Stimulated activated CD4-positive, alpha-beta T cell treated with anti-CD3 and anti-CD28 coated beads, Interleukin-12 subunit alpha, Interleukin-12 subunit beta, amount 100 ng/mL, for 24 hours (primary cell): ENCODE measurements at regions not wholly inside any gene's neighbourhood (a gene's known extent, or its start where the extent isn't known, plus 50 kb on each side); places are given as distances from the start of the nearest gene placed in this dataset.

Experiments used
- DNase-seq, 2 experiments: peaks; one replicate each; pipeline ENCODE4 v3.0.0-alpha.2; 2020; ENCODE audit warnings: low read depth in 2 of 2

DNA sequence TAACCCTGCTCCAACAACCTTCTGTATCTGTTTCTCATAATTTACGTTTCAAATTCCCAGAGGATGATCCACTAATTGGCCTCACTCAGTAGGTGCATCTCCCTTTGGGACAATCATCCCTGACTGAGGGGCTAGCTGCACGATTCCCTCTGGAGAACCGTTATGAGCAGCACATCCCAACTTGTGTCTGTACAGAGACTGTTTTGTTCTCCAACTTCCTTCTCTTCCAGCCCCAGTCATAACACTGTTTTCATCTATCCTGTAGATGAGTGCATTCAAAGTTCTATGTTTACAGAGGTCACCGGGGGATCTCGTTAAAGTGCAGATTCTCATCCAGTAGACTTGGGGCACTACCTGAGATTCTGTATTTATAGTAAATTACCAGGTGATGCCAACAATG is 187.2 kb downstream of the REEP3 start:
- DNase-seq: no peak

DNA sequence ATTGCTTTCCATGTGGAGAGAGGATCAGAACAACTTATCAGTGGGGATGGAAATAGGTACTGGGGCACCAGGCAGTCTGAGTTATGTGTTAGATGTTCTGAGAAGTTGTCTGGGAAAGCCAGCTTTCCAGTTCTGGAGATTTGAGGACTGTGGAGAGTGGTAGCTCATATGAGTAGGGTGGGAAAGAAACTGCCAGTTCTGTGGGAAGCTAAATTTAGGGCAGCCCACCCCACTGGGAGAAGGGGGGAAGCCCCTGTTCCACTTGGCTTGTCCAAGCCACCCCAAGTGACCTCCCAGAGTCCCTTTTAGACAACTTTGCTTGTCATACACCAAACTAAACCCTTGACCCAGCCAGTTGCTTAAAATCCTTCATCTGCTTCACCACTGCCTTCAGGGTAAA is 189.5 kb downstream of the REEP3 start:
- DNase-seq: no peak

DNA sequence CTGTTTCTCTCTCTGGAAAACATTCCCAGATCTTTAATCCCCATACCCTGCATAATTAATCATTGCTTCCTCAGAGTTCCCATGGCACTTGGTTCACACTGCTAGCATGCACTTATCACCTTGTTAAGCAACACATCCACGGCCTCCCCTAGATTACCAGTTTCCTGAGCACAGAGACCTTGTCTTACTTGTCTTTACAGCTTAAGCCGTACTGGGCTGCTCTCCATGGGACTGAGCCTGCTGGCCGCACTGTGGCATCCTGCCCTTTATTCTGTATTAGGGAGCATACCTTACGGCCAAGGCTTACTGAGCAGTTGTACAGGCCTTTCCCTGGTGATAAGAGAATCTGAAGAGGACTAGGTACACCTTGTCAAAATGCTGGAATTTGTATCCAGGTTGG is 190.2 kb downstream of the REEP3 start:
- DNase-seq: no peak

DNA sequence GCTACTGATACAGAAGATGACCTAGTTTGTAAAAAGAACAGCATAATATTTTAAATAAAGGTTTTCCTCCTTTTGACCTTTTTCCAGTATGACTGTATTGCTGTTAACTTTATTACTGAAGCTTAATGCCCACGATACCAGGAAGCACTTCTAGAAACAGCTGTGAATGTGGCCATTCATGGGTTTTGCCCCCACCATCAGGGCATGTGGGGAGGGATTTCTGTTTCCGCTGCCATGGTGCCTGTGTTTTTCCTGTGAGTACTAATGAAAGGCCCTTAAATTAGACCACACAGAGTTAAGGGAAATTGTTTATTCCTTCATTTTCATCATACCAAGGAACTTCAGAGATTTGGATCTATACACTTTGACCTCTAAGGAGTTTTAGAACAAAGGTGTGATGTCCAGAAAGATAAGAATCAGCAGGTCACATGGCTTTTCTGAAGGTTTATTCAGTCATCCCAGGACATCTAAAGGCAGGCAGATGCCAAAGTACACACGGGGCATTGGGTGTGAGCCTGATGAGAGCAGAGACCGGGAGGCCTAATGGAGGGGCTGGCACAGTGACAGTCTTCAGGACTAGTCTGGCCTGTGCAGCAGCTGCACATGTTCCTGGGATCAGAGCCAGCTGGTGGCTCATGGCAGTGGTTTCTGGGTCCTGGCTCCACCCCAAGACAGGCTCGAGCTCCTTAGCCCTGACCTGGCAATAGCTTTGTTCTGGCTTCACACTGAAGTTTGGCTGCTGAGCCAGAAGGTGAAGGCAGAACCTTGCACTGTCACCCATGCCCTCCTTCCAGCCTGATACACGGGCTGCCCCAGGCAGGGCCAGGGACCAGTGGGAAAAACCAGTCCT is 190.9 kb downstream of the REEP3 start:
- DNase-seq: no peak

DNA sequence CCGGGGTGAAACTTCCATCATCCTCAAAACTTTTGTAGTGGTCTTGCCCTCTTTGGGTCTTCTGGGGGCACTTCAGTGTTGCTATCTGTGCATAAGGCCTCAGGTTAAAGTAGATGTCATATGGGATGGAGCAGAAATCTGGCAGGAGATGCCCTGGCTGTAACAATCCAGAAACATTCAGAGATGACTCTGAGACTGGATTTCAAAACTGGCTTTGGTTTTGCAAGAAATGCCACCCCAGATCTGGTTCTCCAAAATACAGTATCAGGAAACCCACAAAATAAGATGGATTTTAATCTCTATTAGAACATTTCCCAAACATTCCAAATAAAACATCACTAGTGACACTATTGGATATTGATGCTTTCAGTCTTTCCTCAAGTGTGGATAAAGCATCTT is 191.5 kb downstream of the REEP3 start:
- no peak for DNase-seq

DNA sequence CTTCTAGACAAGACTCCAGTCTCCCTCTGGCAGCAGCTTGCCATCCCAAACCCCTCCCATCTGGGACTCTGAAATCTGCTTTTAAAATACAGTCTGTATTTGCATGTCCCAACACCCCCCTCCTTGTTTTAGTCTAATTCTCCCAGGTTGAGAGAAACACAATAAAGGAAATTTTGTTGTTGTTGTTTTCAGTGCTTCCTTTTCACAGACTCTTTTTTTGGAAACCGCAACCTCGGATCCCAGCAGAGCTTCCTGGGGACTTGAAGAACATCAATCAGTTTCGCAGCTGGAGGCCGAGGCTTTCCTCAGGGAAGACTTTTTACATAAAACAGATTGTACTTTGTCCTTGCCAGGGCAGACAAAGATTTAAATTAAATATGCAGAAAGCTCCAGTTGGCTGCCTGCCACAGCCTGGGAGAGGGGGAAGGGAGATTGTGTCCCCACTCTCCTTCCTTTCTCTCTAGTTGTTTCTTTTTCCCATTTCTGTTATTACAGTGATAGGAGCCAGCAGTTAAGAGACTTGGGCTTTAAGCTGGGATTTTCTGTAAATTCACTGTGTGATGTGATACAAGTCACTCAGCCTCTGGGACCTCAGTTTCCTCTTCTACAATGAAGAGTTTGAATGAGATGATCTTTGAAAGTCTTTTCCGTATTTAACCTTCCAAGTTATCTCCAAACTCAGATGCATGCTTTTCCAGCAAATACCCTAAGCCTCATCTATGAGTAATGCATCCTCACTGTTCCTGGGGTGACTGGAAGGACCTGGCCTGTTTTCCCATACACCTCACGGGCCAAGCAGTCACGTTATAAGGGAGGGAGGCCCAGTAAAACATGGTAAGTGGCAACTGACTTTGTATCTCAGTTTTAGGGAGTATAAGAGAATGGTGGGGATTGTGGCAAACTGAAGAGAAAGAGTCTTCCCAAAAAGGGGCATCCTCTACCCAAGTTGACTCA is 192.3 kb downstream of the REEP3 start:
- DNase-seq: no peak

DNA sequence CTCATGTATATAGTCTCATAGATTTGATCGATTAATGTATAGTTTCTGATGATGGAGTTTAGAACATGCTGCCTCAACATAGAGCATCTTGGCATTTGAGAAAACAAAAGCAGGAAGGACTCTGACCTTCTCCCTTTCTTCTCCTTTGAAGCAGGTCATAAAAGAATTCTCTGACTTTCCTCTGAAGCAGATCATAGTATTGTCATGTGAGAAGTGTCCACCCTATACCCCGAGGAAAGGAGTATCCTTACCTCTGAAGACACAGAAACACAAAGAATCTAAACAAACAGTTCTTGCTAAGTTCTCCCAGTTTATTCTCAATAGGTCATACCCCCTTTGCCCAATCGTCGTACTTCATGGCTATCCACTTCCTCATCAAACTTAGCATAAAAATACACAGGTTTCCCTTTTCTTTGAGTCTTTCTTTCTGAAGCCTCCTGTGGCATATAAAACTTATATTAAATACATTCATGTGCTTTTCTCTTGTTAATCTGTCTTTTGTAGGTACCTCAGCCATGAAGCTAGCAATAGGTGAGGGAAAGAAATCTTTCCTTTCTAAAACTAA is 194.9 kb downstream of the REEP3 start:
- DNase-seq: no peak

DNA sequence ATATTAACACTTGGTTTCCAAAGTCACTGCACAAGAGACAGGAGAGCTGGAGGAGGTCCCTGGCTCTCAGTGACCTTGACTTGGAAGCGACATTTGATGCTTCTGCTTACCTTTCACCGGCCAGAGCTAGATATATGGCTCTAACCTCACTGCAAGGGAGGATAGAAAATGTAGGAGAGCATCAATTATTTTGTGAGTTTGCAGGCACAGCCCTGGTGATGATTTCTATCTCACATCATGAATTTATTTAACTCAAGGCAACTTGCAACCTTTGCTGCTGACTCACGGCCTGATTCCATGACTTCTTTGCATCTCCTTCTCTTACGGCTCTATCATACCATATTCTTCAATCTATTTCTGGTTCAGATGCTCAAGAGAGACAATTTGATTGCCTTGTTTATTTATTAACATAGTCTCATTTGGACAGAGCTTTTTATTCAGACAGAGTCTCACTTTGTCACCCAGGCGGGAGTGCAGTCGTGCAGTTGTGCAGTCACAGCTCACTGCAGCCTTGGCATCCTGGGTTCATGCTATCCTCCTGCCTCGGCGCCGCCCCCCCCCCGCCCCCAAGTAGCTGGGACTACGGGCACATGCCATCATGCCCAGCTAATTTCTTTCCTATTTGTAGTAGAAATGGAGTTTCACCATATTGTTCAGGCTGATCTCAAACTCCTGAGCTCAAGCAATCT is 196.0 kb downstream of the REEP3 start:
- no peak for DNase-seq

DNA sequence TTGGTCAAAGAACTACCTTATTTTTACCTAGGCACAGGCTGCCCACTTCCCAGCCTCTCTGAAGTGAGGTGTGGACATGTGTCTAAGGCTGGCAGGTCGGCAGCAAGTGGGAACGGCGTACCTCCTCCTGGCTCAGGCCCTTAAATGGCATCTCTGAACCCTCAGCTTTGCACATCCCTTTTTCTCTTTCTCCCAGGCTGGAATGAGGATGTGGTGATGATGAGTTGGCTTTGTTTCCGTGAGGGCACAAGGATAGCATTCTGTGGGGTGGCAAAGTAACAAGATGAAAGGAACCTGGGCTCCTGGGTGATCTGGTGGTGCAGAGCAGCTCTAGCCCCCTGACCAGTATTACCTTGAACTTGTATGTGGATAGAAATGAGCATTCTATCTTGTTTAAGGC is 196.8 kb downstream of the REEP3 start:
- DNase-seq: no peak

DNA sequence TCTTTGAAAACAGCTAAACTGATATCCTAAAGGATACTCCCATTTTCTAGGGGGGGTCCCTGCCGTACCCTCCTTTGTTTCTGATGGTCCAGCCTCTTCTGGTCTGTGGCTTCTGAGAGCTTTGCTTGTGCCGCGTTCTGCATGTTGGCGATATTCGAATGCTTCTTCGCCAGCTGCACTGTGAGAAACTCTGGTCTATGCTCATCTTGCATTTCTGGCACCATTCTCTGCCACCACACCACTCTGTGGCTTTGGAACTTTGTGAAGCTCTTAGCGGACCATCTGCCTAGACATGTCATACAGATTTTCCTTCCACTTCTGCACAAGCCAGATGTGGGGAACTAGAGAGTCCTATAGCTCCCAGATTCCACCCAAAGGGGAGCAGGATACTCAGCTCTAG is 197.2 kb downstream of the REEP3 start:
- no peak for DNase-seq

DNA sequence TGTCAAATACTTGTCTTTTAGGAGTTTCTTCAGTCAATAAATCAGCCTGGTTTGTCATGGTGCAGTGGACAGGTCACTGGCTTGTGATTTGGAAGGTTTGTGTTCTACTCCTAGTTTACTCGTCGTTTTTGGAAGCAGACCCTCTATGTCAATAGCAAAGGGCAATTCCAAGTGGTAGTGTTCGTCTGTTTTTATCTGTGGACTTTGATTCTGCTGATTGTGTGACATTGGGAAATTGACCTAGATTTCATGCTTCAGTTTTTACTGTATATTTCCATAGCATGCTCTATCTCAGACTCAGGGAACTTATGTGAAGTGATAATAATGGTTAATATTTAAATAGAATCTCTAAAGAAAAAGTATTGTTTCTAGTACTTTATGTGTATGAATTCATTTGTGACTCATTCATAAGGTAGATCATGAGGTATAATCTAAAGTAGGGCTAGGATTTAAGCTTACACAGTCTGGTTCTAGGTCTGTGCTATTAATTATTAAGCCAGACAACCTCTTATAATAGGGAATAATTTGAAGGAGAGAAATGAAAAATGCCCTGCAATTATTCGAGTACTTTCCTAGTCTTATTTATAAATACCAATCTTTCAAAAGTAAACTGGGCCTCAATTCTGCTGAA is 198.1 kb downstream of the REEP3 start:
- no peak for DNase-seq

DNA sequence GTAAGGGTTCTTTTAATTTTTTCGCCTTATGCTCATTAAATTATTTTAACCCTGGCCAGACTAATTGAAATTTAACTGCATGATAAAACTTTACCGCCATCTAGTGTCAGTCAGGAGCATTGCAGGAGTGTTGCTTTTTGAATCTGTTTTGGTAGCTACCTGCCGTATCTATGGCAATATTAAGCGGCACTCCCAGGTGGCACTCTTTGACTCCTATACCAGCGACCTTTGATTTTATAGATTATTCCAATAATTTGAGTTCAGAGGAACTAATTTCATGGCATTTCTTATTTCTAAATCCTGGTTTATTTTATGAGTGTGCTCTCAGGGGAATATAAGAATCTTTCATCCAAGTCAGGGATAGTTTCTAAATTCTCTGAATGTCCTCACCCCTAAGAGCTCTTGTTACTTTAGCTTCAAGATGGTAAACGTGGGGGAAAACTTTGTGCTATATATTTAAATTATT is 198.9 kb downstream of the REEP3 start:
- DNase-seq: peak; percentile 24 to 26

DNA sequence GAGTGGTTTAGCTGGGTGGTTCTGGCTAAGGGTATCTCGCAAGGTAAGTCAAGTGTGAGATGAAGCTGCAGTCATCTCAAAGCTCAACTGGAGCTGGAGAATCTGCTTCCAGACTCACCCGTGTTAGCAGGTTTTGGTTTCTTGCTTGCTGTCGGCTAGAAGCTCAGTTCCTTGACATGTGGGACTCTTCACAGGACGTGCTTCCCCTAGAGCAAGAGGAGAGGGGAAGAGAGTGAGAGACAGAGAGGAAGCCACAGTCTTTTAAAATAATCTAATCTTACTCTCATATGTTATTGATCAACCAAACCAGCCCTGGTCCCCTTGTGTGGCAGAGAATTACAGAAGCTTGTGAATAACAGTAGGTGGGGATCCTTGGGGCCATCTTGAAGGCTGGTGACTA is 199.5 kb downstream of the REEP3 start:
- DNase-seq: no peak

DNA sequence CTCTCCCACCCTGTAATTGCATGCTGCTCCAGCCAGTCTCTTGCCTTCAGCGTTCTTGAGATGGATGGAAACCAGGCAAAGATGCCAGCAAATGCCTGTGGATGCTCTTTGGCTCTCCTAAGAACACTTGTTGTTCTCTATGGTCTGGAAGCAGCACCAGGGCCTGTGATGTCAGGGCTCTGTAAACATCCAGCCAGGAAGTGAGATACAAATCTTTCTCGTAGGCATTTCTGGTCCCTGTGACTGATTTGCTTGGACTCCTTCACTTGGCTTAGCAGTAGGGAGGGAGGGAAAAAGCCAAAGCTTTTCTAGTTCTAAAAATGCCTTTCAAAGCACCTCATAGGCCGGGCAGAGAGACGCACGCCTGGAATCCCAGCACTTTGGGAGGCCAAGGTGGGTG is 201.3 kb downstream of the REEP3 start:
- no peak for DNase-seq

DNA sequence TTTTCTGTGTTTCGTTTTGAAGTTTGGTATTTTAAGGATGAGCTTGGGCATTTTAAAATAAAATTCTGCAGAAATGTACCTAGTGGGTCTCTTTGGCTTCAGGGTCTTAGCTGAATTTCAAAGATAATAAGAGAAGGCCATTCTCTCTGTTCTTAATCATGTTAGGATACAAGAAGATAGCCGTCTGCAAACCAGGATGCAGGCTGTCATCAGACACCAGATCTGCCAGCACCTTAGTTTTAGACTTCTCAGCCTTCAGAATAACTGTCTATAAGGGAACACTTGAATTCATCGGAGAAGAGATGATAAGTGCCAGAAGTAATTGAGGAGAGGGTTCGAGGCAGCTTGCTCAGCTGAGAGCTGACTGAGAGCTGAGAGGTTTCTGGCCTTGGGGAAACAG is 202.1 kb downstream of the REEP3 start:
- DNase-seq: no peak

DNA sequence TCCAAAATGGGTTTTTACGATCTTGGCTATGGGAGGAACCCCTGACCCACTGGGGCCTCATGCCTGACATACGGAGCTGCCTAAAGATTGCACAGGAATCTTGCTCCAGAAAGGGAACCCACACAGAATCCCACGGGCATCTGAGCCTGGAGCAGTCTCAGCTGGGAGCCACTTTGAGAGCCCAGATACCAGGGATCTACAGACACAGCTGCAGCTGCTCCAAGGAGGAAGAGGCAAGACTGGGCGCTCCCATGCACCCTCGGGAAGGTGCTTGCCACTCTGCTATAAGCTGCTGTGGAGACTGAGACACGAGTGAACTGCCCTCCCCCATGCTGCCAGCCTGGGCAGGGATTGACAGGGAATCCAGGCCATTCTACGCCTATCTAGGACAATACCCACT is 202.5 kb downstream of the REEP3 start:
- DNase-seq: no peak

DNA sequence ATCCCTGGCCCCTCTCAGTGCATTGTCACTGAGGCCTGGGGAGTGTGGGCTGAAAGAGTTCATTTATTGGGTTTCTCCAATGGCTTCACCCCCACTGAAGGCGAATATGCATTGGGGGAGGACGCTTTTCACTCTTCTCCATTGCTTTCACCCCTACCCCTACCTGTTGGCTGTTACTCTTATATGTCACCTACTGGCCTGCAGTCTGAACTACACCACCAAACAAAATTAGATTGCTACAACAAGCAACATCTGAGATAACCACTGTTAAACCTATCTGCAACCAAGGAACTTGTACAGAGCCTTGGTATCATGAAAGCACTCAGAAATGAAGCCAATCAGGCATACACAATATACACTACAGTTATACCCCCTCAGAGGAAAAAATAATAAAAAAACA is 203.7 kb downstream of the REEP3 start:
- no peak for DNase-seq

DNA sequence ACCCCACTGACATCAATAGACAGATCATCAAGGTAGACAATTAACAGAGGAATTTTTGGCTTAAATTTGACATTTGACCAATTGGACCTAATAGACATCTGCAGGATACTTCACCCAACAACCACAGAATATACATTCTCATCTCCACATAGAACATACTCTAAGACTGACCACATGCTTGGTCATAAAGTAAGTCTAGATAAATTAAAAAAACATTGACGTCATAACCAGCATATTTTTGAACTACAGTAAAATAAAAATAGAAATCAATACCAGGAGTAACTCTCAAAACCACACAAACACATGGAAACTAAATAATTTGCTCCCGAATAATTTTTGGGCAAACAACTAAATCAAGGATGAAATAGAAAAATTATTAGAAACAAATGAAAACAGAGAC is 205.7 kb downstream of the REEP3 start:
- DNase-seq: no peak

DNA sequence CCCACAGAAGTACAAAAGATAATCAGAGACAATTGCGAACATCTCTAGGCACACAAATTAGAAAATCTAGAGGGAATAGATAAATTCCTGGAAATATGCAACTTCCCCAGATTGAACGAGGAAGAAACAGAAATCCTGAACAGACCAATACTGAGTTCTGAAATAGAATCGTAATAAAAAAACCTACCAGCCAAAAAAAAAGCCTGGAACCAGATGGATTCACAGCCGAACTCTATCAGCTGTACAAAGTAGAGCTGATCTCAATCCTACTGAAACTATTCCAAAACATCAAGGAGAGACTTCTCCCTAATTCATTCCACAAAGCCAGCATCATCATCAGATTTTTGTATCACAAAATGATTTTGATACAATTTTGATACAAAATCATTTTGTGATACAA is 206.4 kb downstream of the REEP3 start:
- no peak for DNase-seq

DNA sequence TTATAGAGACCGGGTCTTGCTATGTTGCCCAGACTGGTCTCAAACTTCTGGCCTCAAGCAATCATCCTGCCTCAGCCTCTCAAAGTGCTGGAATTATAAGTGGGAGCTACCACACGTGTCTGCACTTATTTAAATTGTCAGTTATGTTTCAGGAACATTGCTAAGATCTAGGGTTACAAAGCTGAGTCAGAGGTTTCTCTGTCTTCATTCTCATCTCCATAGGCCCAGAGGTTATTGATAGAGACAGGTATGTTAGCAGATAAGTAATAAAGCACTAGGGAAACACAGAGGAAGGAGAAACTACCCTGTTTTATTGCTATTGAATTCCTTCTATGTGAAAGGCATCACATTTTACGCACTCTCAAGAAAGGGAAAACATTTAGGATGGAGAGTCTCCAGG is 214.1 kb downstream of the REEP3 start:
- no peak for DNase-seq

DNA sequence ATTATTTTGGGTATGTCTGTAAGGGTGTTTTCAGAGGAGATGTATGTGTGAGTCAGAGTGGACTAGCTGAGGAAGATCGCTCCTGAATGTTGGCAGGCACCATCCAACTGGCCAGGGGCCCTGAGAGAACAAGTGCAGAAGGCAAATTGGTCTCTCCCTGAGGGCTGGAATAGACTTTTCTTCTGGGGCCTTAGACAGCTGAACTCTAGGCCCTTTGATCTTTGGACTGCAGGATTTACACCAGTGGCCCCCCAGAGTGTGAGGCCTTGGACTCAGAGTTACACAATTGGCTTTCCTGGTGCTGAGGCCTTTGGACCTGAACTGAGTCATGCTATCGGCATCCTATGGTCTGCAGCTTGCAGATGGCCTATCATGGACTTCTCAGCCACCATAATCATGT is 217.2 kb downstream of the REEP3 start:
- DNase-seq: no peak
